ENCODE measurements at regions not wholly inside any gene's neighbourhood (a gene's known extent, or its start where the extent isn't known, plus 50 kb on each side); places are given as distances from the start of the nearest gene placed in this dataset.

- dilution Hi-C loops (cut with MboI; ENCODE audit: extremely low pct_ligation_motif_present, low sequenced_read_pairs), result no loop called here
- Histone ChIP-seq H3K27me3 (ENCODE audit: control insufficient read depth in 2 of 2, insufficient read depth in 2 of 2, low read length in 2 of 2) (peaks cover 0 to under 1% of the 10 kb centered on the region in 2 experiments), H3K4me3 (replicated peaks in 1 of 3; ENCODE audit: insufficient read depth in 1 of 3, low read depth in 1 of 3, low read length in 3 of 3) (no peak overlapping the region), H3K4me1 (ENCODE audit: control insufficient read depth, extremely low read depth, insufficient read depth, low read length) (peaks cover 9% of the 10 kb centered on the region), H3K79me2 (ENCODE audit: control insufficient read depth, insufficient read depth, low read length) (no peaks in the 10 kb centered on the region), H4K20me1 (replicated peaks; ENCODE audit: control insufficient read depth, extremely low read depth, insufficient read depth, low read length) (no peaks in the 10 kb centered on the region), H3K4me2 (ENCODE audit: insufficient read depth, low read length) (no peak overlapping the region), H2AFZ (ENCODE audit: low read depth, low read length) (peak overlapping the region; percentile 24), H3K9me1 (replicated peaks; ENCODE audit: control insufficient read depth, extremely low read depth, insufficient read depth, low read length) (no peaks in the 10 kb centered on the region), H3K9ac (replicated peaks; ENCODE audit: extremely low read depth, insufficient read depth, low read length) (no peak overlapping the region), H3K9me3 (replicated peaks; ENCODE audit: control insufficient read depth, insufficient read depth, low read length) (no peaks in the 10 kb centered on the region), H3K27ac (ENCODE audit: insufficient read depth, low read depth, low read length) (no peak overlapping the region), H3K36me3 (ENCODE audit: control insufficient read depth in 2 of 2, extremely low read depth in 1 of 2, insufficient read depth in 2 of 2, low read length in 2 of 2) (no peaks in the 10 kb centered on the region)
- ChIA-PET CTCF (interaction anchor here (0.6 to 1.0 kb wide), 3 partner anchors 9 to 109 kb away, joined by 3 read pairs; no protein-coding TSS in a partner anchor), POLR2A (no interaction called here)
- DNase-seq (ENCODE audit: low read depth, low spot score) (no peak), FAIRE-seq (no peak)
- TF ChIP-seq MYC (IDR thresholded peaks at IDR 0.05; ENCODE audit: low read depth, low read length), result no peak
- TF ChIP-seq POLR2A (IDR thresholded peaks at IDR 0.05; ENCODE audit: low read depth, low read length), result no peak
- TF ChIP-seq EZH2 (IDR thresholded peaks at IDR 0.05; ENCODE audit: borderline replicate concordance, low read depth, low read length, severe bottlenecking), result no peak
- TF ChIP-seq POLR2AphosphoS5 (IDR thresholded peaks at IDR 0.05; ENCODE audit: insufficient read depth, low read depth, low read length), result no peak
- no peak for TF ChIP-seq GATA2 (IDR thresholded peaks at IDR 0.05; ENCODE audit: insufficient read depth, insufficient read length, low read depth, low read length)
- TF ChIP-seq FOS (IDR thresholded peaks at IDR 0.05; ENCODE audit: borderline replicate concordance, insufficient read depth, low read length), result no peak
- TF ChIP-seq MAX (IDR thresholded peaks at IDR 0.05; ENCODE audit: insufficient read depth, insufficient read length), result no peak
- no peak for TF ChIP-seq CTCF (IDR thresholded peaks at IDR 0.05; ENCODE audit: extremely low read depth in 1 of 2, insufficient read depth in 1 of 2, low read depth in 1 of 2, low read length in 2 of 2)
- TF ChIP-seq JUN (IDR thresholded peaks at IDR 0.05; ENCODE audit: borderline replicate concordance, insufficient read depth, insufficient read length, low read depth), result no peak
- BruUV-seq (replicated peaks), result no TSS peak
- intact Hi-C loops (cut with micrococcal nuclease), result loop anchor here (1.0 to 2.0 kb wide), 2 partner anchors 124 to 390 kb away; partner anchors contain the start of gene ENC1
Measured at GRCh38 chr5:74250304-74251102, 390.0 kb downstream of the ENC1 start.

All from endothelial cell of umbilical vein (primary cell).